Activated naive CD8-positive, alpha-beta T cell treated with anti-CD3 and anti-CD28 coated beads, Interleukin-2, amount 10 ng/mL, durations not matched to agents 7 days and 5 days (primary cell): ENCODE measurements at regions not wholly inside any gene's neighbourhood (a gene's known extent, or its start where the extent isn't known, plus 50 kb on each side); places are given as distances from the start of the nearest gene placed in this dataset.

ENCODE experiments used
- ATAC-seq: fragments of 150-1000 bp; cut with Tn5 transposase; one replicate; pipeline ENCODE4 v1.10.0; 2021; ENCODE audit warnings: low read depth, moderate library complexity
- POLR2A ChIA-PET: fragments of 350-600 bp; sonication (Branson Sonifier 250); formaldehyde crosslinking; loops from one replicate; lab custom pipeline; 2021; ENCODE audit warnings: antibody characterized with exemption; lab: Charles Lee
- DNase-seq: peaks from one replicate; pipeline ENCODE4 v3.0.0; 2021
- H3K27ac Mint-ChIP-seq: one replicate; pipeline ENCODE4 v1.8.0; 2022; ENCODE audit warnings: mild to moderate bottlenecking, mixed read lengths
- H3K27me3 Mint-ChIP-seq: one replicate; pipeline ENCODE4 v1.8.0; 2022; ENCODE audit warnings: mild to moderate bottlenecking, moderate library complexity, mixed read lengths
- H3K36me3 Mint-ChIP-seq: one replicate; pipeline ENCODE4 v1.8.0; 2021; ENCODE audit warnings: mild to moderate bottlenecking, mixed read lengths
- H3K4me1 Mint-ChIP-seq: one replicate; pipeline ENCODE4 v1.8.0; 2021; ENCODE audit warnings: mixed read lengths
- H3K4me3 Mint-ChIP-seq: one replicate; pipeline ENCODE4 v1.8.0; 2022; ENCODE audit warnings: mild to moderate bottlenecking, moderate library complexity, mixed read lengths
- H3K9me3 Mint-ChIP-seq: one replicate; pipeline ENCODE4 v1.8.0; 2021; ENCODE audit warnings: mixed read lengths

- ATAC-seq: no peak
- POLR2A ChIA-PET: no interaction called here
- Mint-ChIP-seq H3K4me1 (no peaks in the 10 kb centered on the region), H3K27ac (no peak overlapping the region), H3K9me3 (no peaks in the 10 kb centered on the region), H3K36me3 (no peaks in the 10 kb centered on the region), H3K4me3 (no peak overlapping the region), H3K27me3 (no peaks in the 10 kb centered on the region)
- no peak for DNase-seq
These were observed 164.3 kb downstream of the GRIN2B start for GRCh38 chr12:13817131-13817530.

GRCh38 chr12:13816394-13816793, 165.0 kb downstream of the GRIN2B start:
- no peak overlapping the region for H3K4me3 Mint-ChIP-seq
- no peak for DNase-seq
- no peak for ATAC-seq
- no peaks in the 10 kb centered on the region for H3K27me3 Mint-ChIP-seq
- H3K27ac Mint-ChIP-seq: no peak overlapping the region
- H3K9me3 Mint-ChIP-seq: no peaks in the 10 kb centered on the region
- H3K36me3 Mint-ChIP-seq: no peaks in the 10 kb centered on the region
- no peaks in the 10 kb centered on the region for H3K4me1 Mint-ChIP-seq
- POLR2A ChIA-PET: no interaction called here

- Mint-ChIP-seq H3K4me1 (no peaks in the 10 kb centered on the region), H3K9me3 (no peaks in the 10 kb centered on the region), H3K27me3 (no peaks in the 10 kb centered on the region), H3K36me3 (no peaks in the 10 kb centered on the region), H3K4me3 (no peak overlapping the region), H3K27ac (no peak overlapping the region)
- ATAC-seq (no peak), DNase-seq (no peak)
- POLR2A ChIA-PET: no interaction called here
These were observed 169.2 kb downstream of the GRIN2B start for GRCh38 chr12:13812168-13812567.

- no peaks in the 10 kb centered on the region for H3K9me3 Mint-ChIP-seq
- POLR2A ChIA-PET: no interaction called here
- DNase-seq (no peak), ATAC-seq (no peak)
- no peaks in the 10 kb centered on the region for H3K36me3 Mint-ChIP-seq
- no peak overlapping the region for H3K27ac Mint-ChIP-seq
- H3K4me3 Mint-ChIP-seq: no peak overlapping the region
- no peaks in the 10 kb centered on the region for H3K4me1 Mint-ChIP-seq
- H3K27me3 Mint-ChIP-seq: no peaks in the 10 kb centered on the region
These were observed 170.3 kb downstream of the GRIN2B start for GRCh38 chr12:13811061-13811460.

GRCh38 chr12:13805041-13805440, 176.4 kb downstream of the GRIN2B start:
- Mint-ChIP-seq H3K4me3 (no peak overlapping the region), H3K27ac (no peak overlapping the region), H3K4me1 (no peaks in the 10 kb centered on the region), H3K9me3 (no peaks in the 10 kb centered on the region), H3K27me3 (no peaks in the 10 kb centered on the region), H3K36me3 (no peaks in the 10 kb centered on the region)
- POLR2A ChIA-PET: no interaction called here
- no peak for ATAC-seq
- no peak for DNase-seq

GRCh38 chr12:13801543-13801942, 179.9 kb downstream of the GRIN2B start:
- H3K36me3 Mint-ChIP-seq: no peaks in the 10 kb centered on the region

GRCh38 chr12:13799574-13799973, 181.8 kb downstream of the GRIN2B start:
- Mint-ChIP-seq H3K27ac (no peak overlapping the region), H3K9me3 (peaks cover 2% of the 10 kb centered on the region), H3K4me3 (no peak overlapping the region), H3K27me3 (no peaks in the 10 kb centered on the region), H3K4me1 (no peaks in the 10 kb centered on the region), H3K36me3 (no peaks in the 10 kb centered on the region)
- POLR2A ChIA-PET: no interaction called here
- no peak for DNase-seq
- ATAC-seq: no peak

More at GRCh38 chr12:13801543-13801942, 179.9 kb downstream of the GRIN2B start:
- ATAC-seq (no peak), DNase-seq (no peak)
- POLR2A ChIA-PET: no interaction called here
- no peak overlapping the region for H3K4me3 Mint-ChIP-seq
- H3K4me1 Mint-ChIP-seq: no peaks in the 10 kb centered on the region
- H3K27me3 Mint-ChIP-seq: no peaks in the 10 kb centered on the region
- H3K27ac Mint-ChIP-seq: no peak overlapping the region
- no peaks in the 10 kb centered on the region for H3K9me3 Mint-ChIP-seq

- H3K9me3 Mint-ChIP-seq: peaks cover 2% of the 10 kb centered on the region
- H3K27ac Mint-ChIP-seq: no peak overlapping the region
- ATAC-seq (no peak), DNase-seq (no peak)
- H3K36me3 Mint-ChIP-seq: no peaks in the 10 kb centered on the region
- no peak overlapping the region for H3K4me3 Mint-ChIP-seq
- H3K27me3 Mint-ChIP-seq: no peaks in the 10 kb centered on the region
- POLR2A ChIA-PET: no interaction called here
- no peaks in the 10 kb centered on the region for H3K4me1 Mint-ChIP-seq
These were observed 183.2 kb downstream of the GRIN2B start for GRCh38 chr12:13798162-13798561.

- DNase-seq (no peak), ATAC-seq (no peak)
- Mint-ChIP-seq H3K9me3 (peaks cover 2% of the 10 kb centered on the region), H3K36me3 (no peaks in the 10 kb centered on the region), H3K27me3 (no peaks in the 10 kb centered on the region), H3K27ac (no peak overlapping the region), H3K4me3 (no peak overlapping the region), H3K4me1 (no peaks in the 10 kb centered on the region)
- POLR2A ChIA-PET: no interaction called here
These were observed 186.7 kb downstream of the GRIN2B start for GRCh38 chr12:13794706-13795105.

GRCh38 chr12:13790317-13790716, 191.1 kb downstream of the GRIN2B start:
- no peak for ATAC-seq
- Mint-ChIP-seq H3K27ac (no peak overlapping the region), H3K4me3 (no peak overlapping the region), H3K27me3 (peaks cover 2% of the 10 kb centered on the region), H3K4me1 (no peaks in the 10 kb centered on the region), H3K36me3 (no peaks in the 10 kb centered on the region), H3K9me3 (peaks cover under 1% of the 10 kb centered on the region)
- no peak for DNase-seq
- POLR2A ChIA-PET: no interaction called here

- no peak overlapping the region for H3K27ac Mint-ChIP-seq
- no peak overlapping the region for H3K4me3 Mint-ChIP-seq
- POLR2A ChIA-PET: no interaction called here
- peaks cover 3% of the 10 kb centered on the region for H3K27me3 Mint-ChIP-seq
- no peak for DNase-seq
- H3K4me1 Mint-ChIP-seq: no peaks in the 10 kb centered on the region
- no peaks in the 10 kb centered on the region for H3K9me3 Mint-ChIP-seq
- H3K36me3 Mint-ChIP-seq: no peaks in the 10 kb centered on the region
- no peak for ATAC-seq
These were observed 192.8 kb downstream of the GRIN2B start for GRCh38 chr12:13788626-13789025.

- Mint-ChIP-seq H3K27ac (no peak overlapping the region), H3K9me3 (no peaks in the 10 kb centered on the region), H3K36me3 (no peaks in the 10 kb centered on the region), H3K4me3 (no peak overlapping the region), H3K4me1 (no peaks in the 10 kb centered on the region), H3K27me3 (peaks cover 3% of the 10 kb centered on the region)
- DNase-seq: no peak
- ATAC-seq: no peak
- POLR2A ChIA-PET: no interaction called here
These were observed 194.8 kb downstream of the GRIN2B start for GRCh38 chr12:13786646-13787045.

- no peak overlapping the region for H3K4me3 Mint-ChIP-seq
- POLR2A ChIA-PET: no interaction called here
- no peaks in the 10 kb centered on the region for H3K36me3 Mint-ChIP-seq
- no peaks in the 10 kb centered on the region for H3K4me1 Mint-ChIP-seq
- no peak for ATAC-seq
- DNase-seq: no peak
- no peaks in the 10 kb centered on the region for H3K9me3 Mint-ChIP-seq
- H3K27me3 Mint-ChIP-seq: peaks cover 3% of the 10 kb centered on the region
- no peak overlapping the region for H3K27ac Mint-ChIP-seq
These were observed 196.9 kb downstream of the GRIN2B start for GRCh38 chr12:13784504-13784903.

GRCh38 chr12:13780453-13780852, 200.9 kb downstream of the GRIN2B start:
- Mint-ChIP-seq H3K4me3 (no peak overlapping the region), H3K27me3 (peaks cover 2% of the 10 kb centered on the region), H3K4me1 (no peaks in the 10 kb centered on the region), H3K36me3 (no peaks in the 10 kb centered on the region), H3K9me3 (no peaks in the 10 kb centered on the region), H3K27ac (no peak overlapping the region)
- POLR2A ChIA-PET: no interaction called here
- DNase-seq (no peak), ATAC-seq (no peak)

GRCh38 chr12:13777374-13777773, 204.0 kb downstream of the GRIN2B start:
- H3K9me3 Mint-ChIP-seq: no peaks in the 10 kb centered on the region
- ATAC-seq (no peak), DNase-seq (no peak)
- H3K4me1 Mint-ChIP-seq: no peaks in the 10 kb centered on the region
- no peak overlapping the region for H3K4me3 Mint-ChIP-seq
- no peaks in the 10 kb centered on the region for H3K27me3 Mint-ChIP-seq
- H3K36me3 Mint-ChIP-seq: no peaks in the 10 kb centered on the region
- POLR2A ChIA-PET: no interaction called here
- H3K27ac Mint-ChIP-seq: no peak overlapping the region
